GM19023 (cell line): ENCODE measurements at regions not wholly inside any gene's neighbourhood (a gene's known extent, or its start where the extent isn't known, plus 50 kb on each side); places are given as distances from the start of the nearest gene placed in this dataset.
"Not testable (repeated sequence)": the region's sequence is repeated elsewhere in the genome, so short reads cannot be mapped to it uniquely, and the experiment has no call there.

ENCODE experiments used
- ATAC-seq: cut with Tn5 transposase; IDR thresholded peaks from one replicate; pipeline ENCODE4 v1.9.1; 2021; ENCODE audit warnings: mild to moderate bottlenecking, moderate library complexity; ENCODE audit not compliant: unreplicated experiment

- ATAC-seq = no peak
Observed at GRCh38 chr1:47522935-47523834, 85.3 kb downstream of the FOXD2 start.

- ATAC-seq = no peak
Observed at GRCh38 chr1:47523835-47524215, 86.0 kb downstream of the FOXD2 start.

GRCh38 chr1:47524272-47524671, 86.4 kb downstream of the FOXD2 start:
- no peak for ATAC-seq

GRCh38 chr1:47527653-47528272, 89.9 kb downstream of the FOXD2 start:
- ATAC-seq = no peak

- no peak for ATAC-seq
Observed at GRCh38 chr1:47529520-47530098, 91.8 kb downstream of the FOXD2 start.

- ATAC-seq = no peak
Observed at GRCh38 chr1:47532921-47533792, 95.3 kb downstream of the FOXD2 start.

- no peak for ATAC-seq
Observed at GRCh38 chr1:47533793-47534328, 96.0 kb downstream of the FOXD2 start.

GRCh38 chr1:47534436-47534835, 96.6 kb downstream of the FOXD2 start:
- ATAC-seq = no peak

- no peak for ATAC-seq
Observed at GRCh38 chr1:47536646-47537118, 98.8 kb downstream of the FOXD2 start.

GRCh38 chr1:47537268-47537667, 99.4 kb downstream of the FOXD2 start:
- ATAC-seq = no peak

GRCh38 chr1:47537966-47538365, 100.1 kb downstream of the FOXD2 start:
- no peak for ATAC-seq

- not testable (repeated sequence) for ATAC-seq
Observed at GRCh38 chr1:47538530-47538929, 100.7 kb downstream of the FOXD2 start.

GRCh38 chr1:47541705-47542104, 103.9 kb downstream of the FOXD2 start:
- ATAC-seq = not testable (repeated sequence)

GRCh38 chr1:47543089-47543488, 105.2 kb downstream of the FOXD2 start:
- not testable (repeated sequence) for ATAC-seq

- ATAC-seq = no peak
Observed at GRCh38 chr1:47545912-47546483, 108.2 kb downstream of the FOXD2 start.

- no peak for ATAC-seq
Observed at GRCh38 chr1:47547753-47548573, 110.1 kb downstream of the FOXD2 start.

GRCh38 chr1:47548637-47549036, 110.8 kb downstream of the FOXD2 start:
- ATAC-seq = no peak

GRCh38 chr1:47549532-47549931, 111.7 kb downstream of the FOXD2 start:
- no peak for ATAC-seq

- ATAC-seq = no peak
Observed at GRCh38 chr1:47550929-47551328, 113.1 kb downstream of the FOXD2 start.
